Ascending aorta (tissue), 2 donors: ENCODE measurements at regions not wholly inside any gene's neighbourhood (a gene's known extent, or its start where the extent isn't known, plus 50 kb on each side); places are given as distances from the start of the nearest gene placed in this dataset.

ENCODE experiments used
- DNase-seq, 2 donors: peaks; one replicate each; pipeline ENCODE4 v3.0.0-alpha.2; 2019; ENCODE audit warnings: low spot score in 2 of 2
- H3K27ac ChIP-seq, 2 donors: fragments of 200-600 bp; sonication (generic); one replicate each; pipeline ENCODE4 v1.5.1; 2016 to 2017; ENCODE audit warnings: mild to moderate bottlenecking in 1 of 2
- H3K27me3 ChIP-seq: fragments of 200-600 bp; sonication (generic); one replicate; pipeline ENCODE4 v1.5.1; 2017
- H3K36me3 ChIP-seq, 2 donors: fragments of 200-600 bp; sonication (generic); one replicate each; pipeline ENCODE4 v1.5.1; 2016
- H3K4me1 ChIP-seq, 2 donors: fragments of 200-600 bp; sonication (generic); one replicate each; pipeline ENCODE4 v1.5.1; 2016 to 2017; ENCODE audit warnings: mild to moderate bottlenecking in 1 of 2
- H3K4me3 ChIP-seq, 2 donors: fragments of 200-600 bp; sonication (generic); one replicate each; pipeline ENCODE4 v1.5.1; 2016 to 2017; ENCODE audit warnings: mild to moderate bottlenecking in 1 of 2
- H3K9me3 ChIP-seq, 2 donors: fragments of 200-600 bp; sonication (generic); one replicate each; pipeline ENCODE4 v1.5.1; 2016
- intact Hi-C: fragments of 100-400 bp; cut with DNase I; formaldehyde crosslinking; loops from one replicate; pipeline ENCODE4 v1.15.1; 2023
- TF ChIP-seq, protein P1 (sequence below), 3 experiments: fragments of 200-600 bp in 2 of 3; fragments of 450-650 bp in 1 of 3; sonication (generic) in 2 of 3; IDR thresholded peaks; one replicate each; pipeline ENCODE4 v1.5.1; 2016 to 2019; ENCODE audit warnings: antibody characterized with exemption in 3 of 3, mild to moderate bottlenecking in 1 of 3, moderate library complexity in 1 of 3

DNA sequence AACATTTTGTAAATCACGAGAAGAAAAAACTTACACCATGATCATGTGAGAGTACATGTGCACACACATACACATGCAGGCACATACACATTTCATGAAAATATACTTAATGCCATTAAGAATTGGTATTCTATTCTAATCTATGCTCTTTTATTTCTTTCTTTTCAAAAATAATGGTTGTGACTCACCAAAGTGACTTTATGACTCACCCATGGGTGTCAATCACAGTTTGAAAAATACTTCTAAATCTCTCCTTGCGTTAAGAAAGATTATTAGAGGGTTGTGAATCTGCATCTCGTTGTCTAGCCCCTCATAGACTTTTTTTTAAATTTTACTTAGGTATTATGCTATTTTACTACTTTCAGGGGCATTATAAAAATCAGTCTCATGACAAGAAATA, 254.2 kb downstream of the TUSC7 start:
- no peak for DNase-seq
- H3K4me1 ChIP-seq: no peaks in the 10 kb centered on the region
- no peak overlapping the region for H3K4me3 ChIP-seq
- no peaks in the 10 kb centered on the region for H3K9me3 ChIP-seq
- TF ChIP-seq, protein P1, sequence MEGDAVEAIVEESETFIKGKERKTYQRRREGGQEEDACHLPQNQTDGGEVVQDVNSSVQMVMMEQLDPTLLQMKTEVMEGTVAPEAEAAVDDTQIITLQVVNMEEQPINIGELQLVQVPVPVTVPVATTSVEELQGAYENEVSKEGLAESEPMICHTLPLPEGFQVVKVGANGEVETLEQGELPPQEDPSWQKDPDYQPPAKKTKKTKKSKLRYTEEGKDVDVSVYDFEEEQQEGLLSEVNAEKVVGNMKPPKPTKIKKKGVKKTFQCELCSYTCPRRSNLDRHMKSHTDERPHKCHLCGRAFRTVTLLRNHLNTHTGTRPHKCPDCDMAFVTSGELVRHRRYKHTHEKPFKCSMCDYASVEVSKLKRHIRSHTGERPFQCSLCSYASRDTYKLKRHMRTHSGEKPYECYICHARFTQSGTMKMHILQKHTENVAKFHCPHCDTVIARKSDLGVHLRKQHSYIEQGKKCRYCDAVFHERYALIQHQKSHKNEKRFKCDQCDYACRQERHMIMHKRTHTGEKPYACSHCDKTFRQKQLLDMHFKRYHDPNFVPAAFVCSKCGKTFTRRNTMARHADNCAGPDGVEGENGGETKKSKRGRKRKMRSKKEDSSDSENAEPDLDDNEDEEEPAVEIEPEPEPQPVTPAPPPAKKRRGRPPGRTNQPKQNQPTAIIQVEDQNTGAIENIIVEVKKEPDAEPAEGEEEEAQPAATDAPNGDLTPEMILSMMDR (IDR thresholded peaks at IDR 0.05): no peak
- H3K36me3 ChIP-seq: no peaks in the 10 kb centered on the region
- no peak overlapping the region for H3K27ac ChIP-seq
- no peaks in the 10 kb centered on the region for H3K27me3 ChIP-seq
- intact Hi-C loops: no loop called here

DNA sequence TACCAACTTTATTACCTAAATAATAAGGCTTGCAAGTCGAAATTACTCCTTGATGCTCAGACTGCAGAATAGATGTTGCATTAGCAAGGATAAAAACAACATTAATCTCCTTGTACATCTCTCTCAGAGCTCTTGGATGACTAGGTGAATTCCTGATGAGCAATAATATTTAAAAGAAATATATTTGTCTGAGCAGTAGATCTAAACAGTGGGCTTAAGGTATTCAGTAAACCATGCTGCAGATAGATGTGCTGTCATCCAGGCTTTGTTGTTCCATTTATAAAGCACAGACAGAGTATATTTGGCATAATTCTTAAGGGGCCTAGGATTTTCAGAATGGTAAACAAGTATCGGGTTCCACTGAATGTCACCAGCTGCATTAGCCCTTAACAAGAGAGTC, 257.1 kb downstream of the TUSC7 start:
- TF ChIP-seq, protein P1 (IDR thresholded peaks at IDR 0.05): no peak
- no peak for DNase-seq
- Histone ChIP-seq H3K4me1 (no peaks in the 10 kb centered on the region), H3K9me3 (no peaks in the 10 kb centered on the region), H3K27ac (no peak overlapping the region), H3K36me3 (no peaks in the 10 kb centered on the region), H3K4me3 (no peak overlapping the region), H3K27me3 (no peaks in the 10 kb centered on the region)
- intact Hi-C loops: no loop called here

DNA sequence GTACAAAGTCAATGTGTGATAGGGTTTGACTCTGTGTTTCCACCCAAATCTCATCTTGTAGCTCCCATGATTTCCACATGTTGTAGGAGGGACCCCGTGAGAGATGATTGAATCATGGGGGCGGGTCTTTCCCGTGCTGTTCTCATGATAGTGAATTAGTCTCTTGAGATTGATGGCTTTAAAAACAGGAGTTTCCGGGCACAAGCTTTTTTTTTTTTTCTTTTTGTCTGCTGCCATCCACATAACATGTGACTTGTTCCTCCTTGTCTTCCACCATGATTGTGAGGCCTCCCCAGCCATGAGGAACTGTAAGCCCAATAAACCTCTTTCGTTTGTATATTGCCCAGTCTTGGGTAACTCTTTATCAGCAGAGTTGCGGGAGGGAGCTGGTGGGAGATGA, 259.6 kb downstream of the TUSC7 start:
- TF ChIP-seq, protein P1 (IDR thresholded peaks at IDR 0.05): no peak
- DNase-seq: no peak
- Histone ChIP-seq H3K4me1 (no peaks in the 10 kb centered on the region), H3K9me3 (no peaks in the 10 kb centered on the region), H3K36me3 (no peaks in the 10 kb centered on the region), H3K27me3 (no peaks in the 10 kb centered on the region), H3K27ac (no peak overlapping the region), H3K4me3 (no peak overlapping the region)
- intact Hi-C loops: no loop called here

DNA sequence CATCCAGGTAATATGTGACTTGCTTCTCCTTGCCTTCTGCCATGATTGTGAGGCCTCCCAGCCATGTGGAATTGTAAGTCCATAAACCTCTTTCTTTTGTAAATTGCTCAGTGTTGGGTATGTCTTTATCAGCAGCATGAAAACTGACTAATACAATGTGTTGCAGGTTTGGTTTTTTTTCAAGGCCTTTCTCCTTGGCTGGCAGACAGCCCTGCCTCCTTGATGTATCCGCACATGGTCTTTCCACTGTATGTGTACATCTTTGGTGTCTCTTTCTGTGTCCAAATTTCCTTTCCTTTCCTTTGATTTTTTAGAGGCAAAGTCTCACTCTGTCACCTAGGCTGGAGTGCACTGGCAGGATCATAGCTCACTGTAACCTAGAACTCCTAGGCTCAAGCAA, 260.1 kb downstream of the TUSC7 start:
- intact Hi-C loops: no loop called here

DNA sequence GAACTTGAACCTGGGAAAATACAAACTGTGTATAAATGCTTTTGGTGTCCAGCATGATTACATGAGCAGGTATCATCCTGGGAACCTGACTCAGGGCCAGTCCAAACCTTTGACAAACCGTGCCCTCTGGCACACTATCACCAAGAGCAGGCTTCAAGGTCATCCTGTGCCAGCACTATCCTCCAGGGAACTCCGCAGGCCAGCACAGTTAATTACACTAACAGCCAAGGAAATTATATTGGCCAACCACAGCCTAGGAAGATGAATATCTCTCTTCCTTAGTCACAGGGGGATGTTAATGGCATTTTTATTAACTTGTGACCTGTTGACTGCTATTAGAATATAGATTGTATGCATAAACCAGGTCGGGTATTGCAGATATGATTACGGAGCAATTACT, 262.0 kb downstream of the TUSC7 start:
- DNase-seq: no peak
- TF ChIP-seq, protein P1 (IDR thresholded peaks at IDR 0.05): no peak
- H3K4me1 ChIP-seq: no peaks in the 10 kb centered on the region
- H3K9me3 ChIP-seq: no peaks in the 10 kb centered on the region
- H3K4me3 ChIP-seq: no peak overlapping the region
- no peak overlapping the region for H3K27ac ChIP-seq
- intact Hi-C loops: no loop called here
- no peaks in the 10 kb centered on the region for H3K27me3 ChIP-seq
- H3K36me3 ChIP-seq: no peaks in the 10 kb centered on the region

More for the DNA sequence above, 260.1 kb downstream of the TUSC7 start:
- TF ChIP-seq, protein P1 (IDR thresholded peaks at IDR 0.05): no peak
- no peak for DNase-seq
- Histone ChIP-seq H3K4me3 (no peak overlapping the region), H3K9me3 (no peaks in the 10 kb centered on the region), H3K27ac (no peak overlapping the region), H3K4me1 (no peaks in the 10 kb centered on the region), H3K27me3 (no peaks in the 10 kb centered on the region), H3K36me3 (no peaks in the 10 kb centered on the region)

DNA sequence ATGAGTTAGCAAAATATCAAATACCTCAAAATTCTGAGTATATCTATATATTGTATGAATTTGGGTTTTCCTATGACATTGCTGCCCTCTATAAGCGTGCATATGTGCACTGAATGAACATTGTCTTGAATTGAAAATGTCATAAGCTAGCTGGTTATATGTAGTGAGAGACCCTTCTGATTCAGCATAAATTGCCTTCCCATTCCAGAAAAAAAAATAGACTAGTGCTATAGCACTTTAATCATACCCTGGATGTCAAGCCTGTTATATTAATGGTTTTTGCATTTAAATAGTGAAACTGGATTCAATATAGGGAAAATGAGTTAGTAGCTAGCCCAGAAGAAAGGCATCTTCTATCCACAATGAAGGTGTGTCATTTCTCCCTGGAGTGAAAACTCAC, 265.1 kb downstream of the TUSC7 start:
- no peaks in the 10 kb centered on the region for H3K4me1 ChIP-seq
- H3K9me3 ChIP-seq: no peaks in the 10 kb centered on the region
- intact Hi-C loops: no loop called here
- no peak for DNase-seq
- TF ChIP-seq, protein P1 (IDR thresholded peaks at IDR 0.05): no peak
- H3K4me3 ChIP-seq: no peak overlapping the region
- H3K36me3 ChIP-seq: no peaks in the 10 kb centered on the region
- no peak overlapping the region for H3K27ac ChIP-seq
- H3K27me3 ChIP-seq: no peaks in the 10 kb centered on the region
